LHCN-M2 (cell line): ENCODE measurements at regions not wholly inside any gene's neighbourhood (a gene's known extent, or its start where the extent isn't known, plus 50 kb on each side); places are given as distances from the start of the nearest gene placed in this dataset.
"Not testable (repeated sequence)": the region's sequence is repeated elsewhere in the genome, so short reads cannot be mapped to it uniquely, and the experiment has no call there.

ENCODE experiments used
- DNase-seq: peaks from one replicate; pipeline ENCODE4 v3.0.0-alpha.2; 2012; ENCODE audit warnings: low read depth

DNA sequence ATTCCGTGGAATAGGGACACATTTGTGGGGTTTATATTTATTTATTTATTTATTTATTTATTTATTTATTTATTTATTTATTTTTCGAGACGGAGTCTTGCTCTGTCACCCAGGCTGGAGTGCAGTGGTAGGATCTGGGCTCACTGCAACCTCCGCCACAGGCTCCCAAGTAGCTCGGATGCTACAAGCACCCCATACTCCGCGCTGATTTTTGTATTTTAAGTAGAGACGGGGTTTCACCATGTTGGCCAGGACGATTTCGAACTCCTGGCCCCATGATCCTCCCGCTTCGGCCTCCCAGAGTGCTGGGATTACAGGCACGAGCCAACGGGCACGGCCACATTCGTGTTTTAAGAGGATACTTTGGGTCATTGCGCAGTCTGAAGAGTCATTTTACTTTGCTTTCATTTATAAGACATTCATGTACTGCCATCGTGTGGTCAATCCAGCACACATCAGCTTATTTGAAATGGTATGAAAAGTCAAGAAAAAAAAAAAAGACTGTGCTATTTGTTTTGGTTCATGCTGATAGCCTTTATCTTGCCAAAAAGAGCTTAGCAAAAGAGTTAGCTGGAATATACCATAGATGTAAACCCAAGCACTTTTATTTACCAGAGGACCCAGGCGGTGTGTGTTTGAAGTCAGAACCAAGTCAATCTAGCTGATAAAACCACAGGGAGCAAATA, 1075.0 kb downstream of the EPHA3 start:
- peak; percentile 73 for DNase-seq

DNA sequence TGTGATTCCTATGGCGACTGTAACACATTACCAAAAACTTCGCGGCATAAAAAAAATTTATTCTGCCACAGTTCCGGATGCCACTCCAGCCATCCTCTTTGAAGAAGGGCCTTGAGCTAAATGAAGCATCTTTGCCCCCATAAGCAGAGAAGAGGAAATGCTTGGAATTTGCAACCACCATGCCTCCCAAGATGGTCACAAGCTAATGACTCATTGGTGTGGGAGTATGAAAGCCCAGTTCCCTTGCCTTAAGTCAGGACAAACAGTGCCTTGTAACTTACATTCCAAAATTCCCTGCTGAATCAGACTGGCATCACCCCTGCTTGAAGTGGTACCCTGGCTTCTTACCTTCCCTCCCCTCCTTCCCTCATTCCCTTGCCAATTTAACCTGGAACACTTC, 1077.4 kb downstream of the EPHA3 start:
- peak; percentile 81 for DNase-seq

DNA sequence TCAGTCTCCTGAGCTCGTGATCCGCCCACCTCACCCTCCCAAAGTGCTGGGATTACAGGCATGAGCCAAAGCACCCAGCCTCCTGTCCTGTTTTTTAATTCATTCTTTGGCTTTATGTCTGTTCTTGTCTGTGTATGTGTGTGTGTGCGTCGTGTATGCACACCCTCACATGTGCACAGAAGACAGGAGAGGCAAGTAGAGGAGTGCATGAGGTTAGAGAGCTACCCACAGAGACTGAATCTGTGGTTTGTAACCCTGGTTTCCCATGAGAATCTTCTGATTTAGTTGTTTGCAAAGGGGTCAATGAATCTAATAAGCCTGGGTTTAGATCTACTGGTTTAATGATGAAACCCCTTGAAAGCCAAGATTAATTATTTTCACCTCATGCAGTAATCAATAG, 1090.0 kb downstream of the EPHA3 start:
- not testable (repeated sequence) for DNase-seq

DNA sequence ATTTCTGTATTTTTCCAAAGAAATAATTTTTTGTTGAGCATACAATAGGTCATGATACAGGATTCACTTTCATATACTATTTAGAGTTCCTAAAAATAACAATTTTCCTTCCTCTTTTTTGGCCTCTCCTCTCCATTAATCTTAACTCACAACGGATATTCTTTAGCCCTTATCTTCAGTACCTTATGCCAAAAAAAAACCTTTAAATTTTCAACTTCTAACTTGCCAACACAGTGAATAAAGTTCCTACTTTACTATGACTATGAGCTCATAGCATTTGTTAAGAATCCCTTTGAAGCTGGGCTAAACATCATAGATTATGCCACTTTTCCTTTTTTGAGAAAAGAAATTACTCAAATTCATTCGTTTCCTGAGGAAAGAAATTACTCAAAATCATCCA, 1095.5 kb downstream of the EPHA3 start:
- not testable (repeated sequence) for DNase-seq

DNA sequence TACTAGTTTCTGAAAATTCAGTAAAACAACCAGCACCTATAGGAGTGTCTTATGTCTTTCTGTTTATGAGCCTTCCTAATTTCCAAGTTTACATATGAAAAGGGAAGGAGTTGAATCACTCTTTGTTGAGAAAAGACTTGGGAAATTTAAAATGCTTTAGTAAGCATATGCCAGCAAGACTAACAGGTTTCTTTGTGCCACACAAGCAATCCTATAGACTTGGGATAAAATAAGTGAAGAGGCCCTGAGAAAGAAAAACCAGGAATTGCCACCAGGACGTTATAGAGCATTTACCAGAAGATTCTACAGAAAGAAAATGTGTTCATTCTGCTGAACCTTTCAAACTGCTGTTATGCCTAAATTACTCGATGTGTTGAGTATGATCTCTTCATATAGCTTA, 1099.1 kb downstream of the EPHA3 start:
- DNase-seq, result not testable (repeated sequence)

DNA sequence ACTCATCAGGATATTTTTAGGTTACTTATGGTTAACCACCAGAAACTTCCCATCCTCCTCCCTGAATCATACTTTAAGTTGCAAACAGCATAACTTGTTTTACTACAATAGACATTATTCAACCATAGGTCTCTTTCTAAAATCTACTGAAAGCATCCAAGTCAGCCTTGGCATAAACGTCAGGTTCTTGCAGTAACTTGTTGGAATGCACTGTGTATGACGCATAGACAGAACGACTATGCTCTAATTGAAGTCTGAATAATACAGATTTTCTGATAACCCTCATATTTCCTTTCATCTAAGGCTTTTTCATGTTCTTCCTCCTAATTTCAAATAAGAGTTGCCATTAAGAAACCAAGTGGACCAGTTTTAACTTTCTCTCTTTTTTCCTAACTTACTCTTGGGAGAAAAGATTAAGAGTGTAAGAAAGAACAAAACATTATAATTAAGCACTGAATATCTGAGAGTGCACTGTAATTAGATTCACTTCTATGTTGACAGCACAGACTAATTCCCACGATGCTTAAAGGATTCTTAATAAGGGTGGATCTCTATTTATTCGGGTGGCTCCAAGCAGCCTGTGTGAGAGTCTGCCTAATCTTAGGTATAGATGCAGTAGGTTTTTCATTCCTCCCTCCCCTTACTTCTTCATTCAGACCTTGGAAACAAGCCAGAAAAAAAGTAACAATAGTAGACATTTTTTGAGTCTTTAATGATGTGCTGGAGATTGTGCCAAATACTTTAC, 1100.1 kb downstream of the EPHA3 start:
- peak; percentile 24 for DNase-seq

DNA sequence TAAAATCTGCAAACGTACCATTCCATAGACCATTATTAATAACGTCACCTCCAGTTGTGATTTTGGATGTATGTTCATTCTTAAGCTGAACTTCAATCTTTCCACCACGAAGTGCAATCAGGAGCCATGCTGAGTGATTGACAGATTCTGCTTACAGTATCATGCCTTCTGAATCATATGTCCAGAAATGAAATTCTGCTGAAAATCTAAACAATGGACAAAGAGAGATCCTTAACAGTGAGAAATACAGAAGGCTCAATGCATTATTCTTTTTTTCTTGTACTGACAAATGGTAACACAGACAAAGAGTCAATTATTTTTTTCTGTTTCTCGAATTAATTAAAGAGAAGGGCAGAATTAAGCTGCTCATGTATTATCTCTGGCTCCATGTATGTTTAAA, 1114.5 kb downstream of the EPHA3 start:
- no peak for DNase-seq

DNA sequence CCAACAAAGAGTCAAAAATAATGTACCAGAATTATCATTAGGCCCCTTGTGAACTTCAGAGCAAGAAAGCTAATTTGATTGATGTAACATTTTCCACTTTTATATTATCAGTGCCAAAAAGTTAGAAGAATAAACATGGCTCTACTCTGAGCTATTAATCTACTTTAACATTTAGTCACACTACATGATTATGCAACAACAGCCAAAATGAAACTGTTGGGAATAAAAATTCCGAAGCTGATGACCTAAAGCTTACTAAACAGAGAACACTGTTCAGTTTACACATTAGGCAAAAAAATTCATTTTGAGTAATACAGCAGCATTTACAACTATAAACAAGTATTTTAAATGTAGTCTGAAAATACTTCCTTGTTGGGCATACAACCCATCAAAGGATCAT, 1134.1 kb downstream of the EPHA3 start:
- DNase-seq, result peak; percentile 68

DNA sequence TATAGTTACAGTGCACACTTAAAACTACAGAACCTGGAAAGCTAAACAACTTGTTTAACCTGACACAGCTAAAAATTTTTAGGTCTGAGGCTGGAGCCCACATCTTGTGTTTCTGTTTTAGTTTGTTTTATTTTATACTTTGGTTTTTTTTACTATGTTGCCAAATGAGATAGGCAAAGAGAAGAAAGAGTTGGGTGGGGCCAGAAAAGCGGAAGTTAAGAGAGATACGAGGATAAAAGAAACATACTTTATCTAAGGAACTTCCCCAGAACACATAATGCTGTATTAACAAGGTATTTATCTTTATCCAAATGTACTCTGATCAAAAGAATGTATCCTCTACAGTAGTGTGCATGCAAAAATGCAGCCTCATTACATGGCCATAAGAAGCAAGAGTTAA, 1145.7 kb downstream of the EPHA3 start:
- no peak for DNase-seq

DNA sequence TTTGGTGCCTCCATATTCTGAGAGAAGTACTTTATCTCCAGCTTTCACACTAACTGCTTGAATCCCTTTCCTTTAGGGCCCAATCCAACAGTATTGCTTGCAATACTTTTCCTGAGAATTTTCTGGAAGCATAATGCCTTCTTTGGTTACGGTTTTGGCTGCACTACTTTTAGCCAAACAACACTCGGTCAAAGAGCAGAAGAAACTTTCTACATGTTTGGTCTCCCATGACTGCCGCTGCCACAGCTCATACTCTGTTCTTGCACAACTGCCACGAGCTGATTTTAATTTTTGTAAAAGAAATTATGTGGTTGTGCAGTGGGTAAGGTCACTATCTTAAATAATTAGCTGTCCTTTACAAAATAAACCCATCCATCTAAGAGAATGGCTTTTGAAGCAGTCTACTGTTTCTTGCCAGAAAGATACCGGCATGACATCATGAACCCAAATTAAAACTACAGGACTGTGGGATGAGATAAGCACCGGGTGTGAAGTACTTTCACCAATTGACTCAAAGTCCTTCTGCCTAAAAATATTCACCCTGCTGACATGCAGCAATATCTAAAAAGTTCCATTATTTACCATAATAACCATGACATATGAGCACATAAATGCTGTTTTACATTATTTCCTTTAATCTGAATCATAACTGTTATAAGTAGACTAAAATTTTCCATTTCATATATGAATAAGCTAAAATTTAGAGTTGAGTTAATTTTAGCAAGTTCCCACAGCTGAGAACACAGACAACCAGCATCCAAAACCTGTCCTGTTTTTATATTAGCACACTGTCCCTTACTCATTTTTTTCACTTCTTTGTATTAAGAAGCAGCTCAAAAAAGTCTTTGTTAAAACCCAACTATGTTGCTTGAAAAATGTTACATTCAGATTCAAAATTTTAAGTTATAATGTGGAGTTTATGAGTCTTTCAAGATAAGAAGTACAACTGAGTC, 1154.3 kb downstream of the EPHA3 start:
- no peak for DNase-seq
